ENCODE measurements at regions not wholly inside any gene's neighbourhood (a gene's known extent, or its start where the extent isn't known, plus 50 kb on each side); places are given as distances from the start of the nearest gene placed in this dataset.

DNA sequence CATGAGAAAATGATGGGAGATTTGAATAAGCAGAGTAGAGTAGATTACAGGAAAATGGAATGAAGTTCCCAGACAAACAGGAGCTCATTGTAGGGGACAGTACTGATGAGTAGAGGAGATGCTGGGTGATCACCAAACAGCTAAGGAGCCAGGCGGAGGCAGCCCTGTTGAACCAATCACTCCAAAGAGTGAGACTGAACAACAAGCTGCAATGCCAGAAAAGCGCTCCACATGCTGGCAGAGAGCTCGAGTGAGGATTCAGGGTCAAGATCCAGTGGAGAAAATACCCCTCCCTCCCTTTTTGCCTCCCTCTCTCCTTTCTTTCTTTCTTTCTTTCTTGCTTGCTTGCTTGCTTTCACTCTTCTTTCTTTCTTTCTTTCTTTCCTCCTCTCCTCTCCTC, 133.3 kb downstream of the PFKFB3 start:
- no peak for FAIRE-seq
- dilution Hi-C loops (cut with MboI; ENCODE audit: extremely low pct_ligation_motif_present, low sequenced_read_pairs) (no loop called here), intact Hi-C loops (cut with micrococcal nuclease) (no loop called here)
- Histone ChIP-seq H3K9ac (replicated peaks; ENCODE audit: extremely low read depth, insufficient read depth, low read length) (no peak overlapping the region), H3K79me2 (ENCODE audit: control insufficient read depth, insufficient read depth, low read length) (no peaks in the 10 kb centered on the region), H3K4me3 (replicated peaks in 1 of 3; ENCODE audit: insufficient read depth in 1 of 3, low read depth in 1 of 3, low read length in 3 of 3) (no peak overlapping the region), H3K4me2 (ENCODE audit: insufficient read depth, low read length) (no peak overlapping the region), H3K9me3 (replicated peaks; ENCODE audit: control insufficient read depth, insufficient read depth, low read length) (no peaks in the 10 kb centered on the region), H3K4me1 (ENCODE audit: control insufficient read depth, extremely low read depth, insufficient read depth, low read length) (peaks cover 9% of the 10 kb centered on the region), H2AFZ (ENCODE audit: low read depth, low read length) (no peak overlapping the region), H4K20me1 (replicated peaks; ENCODE audit: control insufficient read depth, extremely low read depth, insufficient read depth, low read length) (no peaks in the 10 kb centered on the region), H3K36me3 (ENCODE audit: control insufficient read depth in 2 of 2, extremely low read depth in 1 of 2, insufficient read depth in 2 of 2, low read length in 2 of 2) (no peaks in the 10 kb centered on the region), H3K9me1 (replicated peaks; ENCODE audit: control insufficient read depth, extremely low read depth, insufficient read depth, low read length) (no peaks in the 10 kb centered on the region), H3K27me3 (ENCODE audit: control insufficient read depth in 2 of 2, insufficient read depth in 2 of 2, low read length in 2 of 2) (no peaks in the 10 kb centered on the region), H3K27ac (ENCODE audit: insufficient read depth, low read depth, low read length) (no peak overlapping the region)
- ChIA-PET POLR2A (no interaction called here), CTCF (interaction anchor here (0.6 to 0.7 kb wide), 2 partner anchors 13 to 70 kb away, joined by 3 to 4 read pairs; no protein-coding TSS in a partner anchor)
- DNase-seq (ENCODE audit: low read depth, low spot score), result no peak
- no peak for TF ChIP-seq MYC (IDR thresholded peaks at IDR 0.05; ENCODE audit: low read depth, low read length)
- TF ChIP-seq, protein P1, sequence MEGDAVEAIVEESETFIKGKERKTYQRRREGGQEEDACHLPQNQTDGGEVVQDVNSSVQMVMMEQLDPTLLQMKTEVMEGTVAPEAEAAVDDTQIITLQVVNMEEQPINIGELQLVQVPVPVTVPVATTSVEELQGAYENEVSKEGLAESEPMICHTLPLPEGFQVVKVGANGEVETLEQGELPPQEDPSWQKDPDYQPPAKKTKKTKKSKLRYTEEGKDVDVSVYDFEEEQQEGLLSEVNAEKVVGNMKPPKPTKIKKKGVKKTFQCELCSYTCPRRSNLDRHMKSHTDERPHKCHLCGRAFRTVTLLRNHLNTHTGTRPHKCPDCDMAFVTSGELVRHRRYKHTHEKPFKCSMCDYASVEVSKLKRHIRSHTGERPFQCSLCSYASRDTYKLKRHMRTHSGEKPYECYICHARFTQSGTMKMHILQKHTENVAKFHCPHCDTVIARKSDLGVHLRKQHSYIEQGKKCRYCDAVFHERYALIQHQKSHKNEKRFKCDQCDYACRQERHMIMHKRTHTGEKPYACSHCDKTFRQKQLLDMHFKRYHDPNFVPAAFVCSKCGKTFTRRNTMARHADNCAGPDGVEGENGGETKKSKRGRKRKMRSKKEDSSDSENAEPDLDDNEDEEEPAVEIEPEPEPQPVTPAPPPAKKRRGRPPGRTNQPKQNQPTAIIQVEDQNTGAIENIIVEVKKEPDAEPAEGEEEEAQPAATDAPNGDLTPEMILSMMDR (IDR thresholded peaks at IDR 0.05; ENCODE audit: extremely low read depth in 1 of 2, insufficient read depth in 1 of 2, low read depth in 1 of 2, low read length in 2 of 2), result no peak
- TF ChIP-seq GATA2 (IDR thresholded peaks at IDR 0.05; ENCODE audit: insufficient read depth, insufficient read length, low read depth, low read length), result no peak
- TF ChIP-seq, protein P2, sequence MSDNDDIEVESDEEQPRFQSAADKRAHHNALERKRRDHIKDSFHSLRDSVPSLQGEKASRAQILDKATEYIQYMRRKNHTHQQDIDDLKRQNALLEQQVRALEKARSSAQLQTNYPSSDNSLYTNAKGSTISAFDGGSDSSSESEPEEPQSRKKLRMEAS (IDR thresholded peaks at IDR 0.05; ENCODE audit: insufficient read depth, insufficient read length), result no peak
- TF ChIP-seq POLR2AphosphoS5 (IDR thresholded peaks at IDR 0.05; ENCODE audit: insufficient read depth, low read depth, low read length), result no peak
- no peak for TF ChIP-seq EZH2 (IDR thresholded peaks at IDR 0.05; ENCODE audit: borderline replicate concordance, low read depth, low read length, severe bottlenecking)
- TF ChIP-seq POLR2A (IDR thresholded peaks at IDR 0.05; ENCODE audit: low read depth, low read length), result no peak
- no peak for TF ChIP-seq FOS (IDR thresholded peaks at IDR 0.05; ENCODE audit: borderline replicate concordance, insufficient read depth, low read length)
- TF ChIP-seq JUN (IDR thresholded peaks at IDR 0.05; ENCODE audit: borderline replicate concordance, insufficient read depth, insufficient read length, low read depth), result no peak
- BruUV-seq (replicated peaks), result no TSS peak

Measured in endothelial cell of umbilical vein (primary cell).